Spleen (tissue), 11 donors: ENCODE measurements at regions not wholly inside any gene's neighbourhood (a gene's known extent, or its start where the extent isn't known, plus 50 kb on each side); places are given as distances from the start of the nearest gene placed in this dataset.

Experiments used
- DNase-seq: peaks from one replicate; pipeline ENCODE4 v3.0.0-alpha.2; 2020
- H3K27ac ChIP-seq, 8 donors: fragments of 200-600 bp; sonication (generic) in 7 of 8; 1 replicate in 4 of 8; 2 replicates in 4 of 8; pipeline versions ENCODE4 v1.5.0 to v1.8.0; 2016 to 2021; ENCODE audit warnings: inconsistent platforms in 4 of 8, mild to moderate bottlenecking in 4 of 8, moderate library complexity in 1 of 8
- H3K27me3 ChIP-seq, 7 donors: fragments of 200-600 bp; sonication (generic) in 6 of 7; replicated peaks in 1 of 7; 1 replicate in 4 of 7; 2 replicates in 3 of 7; pipeline versions ENCODE4 v1.5.0 to v1.8.0; 2016 to 2021; ENCODE audit warnings: inconsistent platforms in 3 of 7, mild to moderate bottlenecking in 1 of 7
- H3K36me3 ChIP-seq, 6 donors: fragments of 200-600 bp; sonication (generic) in 5 of 6; 1 replicate in 4 of 6; 2 replicates in 2 of 6; pipeline versions ENCODE4 v1.5.0 to v1.8.0; 2016 to 2021; ENCODE audit warnings: inconsistent platforms in 2 of 6
- H3K4me1 ChIP-seq, 6 donors: fragments of 200-600 bp; sonication (generic) in 5 of 6; 1 replicate in 3 of 6; 2 replicates in 3 of 6; pipeline versions ENCODE4 v1.5.0 to v1.8.0; 2016 to 2021; ENCODE audit warnings: inconsistent platforms in 3 of 6
- H3K4me3 ChIP-seq, 8 donors: fragments of 200-600 bp; sonication (generic) in 7 of 8; 1 replicate in 4 of 8; 2 replicates in 4 of 8; pipeline versions ENCODE4 v1.5.0 to v1.8.0; 2016 to 2021; ENCODE audit warnings: inconsistent platforms in 4 of 8, mild to moderate bottlenecking in 4 of 8, moderate library complexity in 2 of 8
- H3K9me3 ChIP-seq, 8 donors: fragments of 200-600 bp; sonication (generic) in 7 of 8; 1 replicate in 4 of 8; 2 replicates in 4 of 8; pipeline versions ENCODE4 v1.5.0 to v1.8.0; 2016 to 2021; ENCODE audit warnings: inconsistent platforms in 4 of 8
- POLR2A ChIP-seq, 3 donors: fragments of 450-650 bp; IDR thresholded peaks; one replicate each; pipeline ENCODE4 v1.5.1; 2017; ENCODE audit warnings: antibody characterized with exemption in 3 of 3, mild to moderate bottlenecking in 1 of 3
- POLR2AphosphoS5 ChIP-seq, 3 donors: sonication (generic); formaldehyde crosslinking; IDR thresholded peaks; one replicate each; pipeline ENCODE4 v1.5.1; 2017; ENCODE audit warnings: antibody characterized with exemption in 3 of 3
- WGBS, 5 donors: extraction: QIAGEN DNeasy Blood & Tissue Kit in 3 of 5; methylation state at CpG; one replicate each; pipeline versions ENCODE4 v1.1.5 to v1.1.7; 2013 to 2018; 5-methylcytosine and 5-hydroxymethylcytosine counted together
- intact Hi-C: fragments of 100-400 bp; cut with DNase I; formaldehyde crosslinking; loops from one replicate; pipeline ENCODE4 v1.15.0; 2023; ENCODE audit warnings: low total_unique reads
- TF ChIP-seq, protein P1 (sequence below), 11 experiments: fragments of 200-600 bp in 7 of 11; fragments of 450-650 bp in 4 of 11; sonication (generic) in 4 of 11; IDR thresholded peaks in 8 of 11; conservative IDR thresholded peaks in 3 of 11; 1 replicate in 7 of 11; 2 replicates in 4 of 11; pipeline versions ENCODE4 v1.4.0 to v1.8.0; 2016 to 2021; ENCODE audit warnings: antibody characterized with exemption in 11 of 11, inconsistent platforms in 4 of 11, mild to moderate bottlenecking in 1 of 11
- donor health status: healthy with polysubstance abuse.
- donor health status: DM: no; HTN: no; CAD: no; lungs with moderate emphysema.
- donor health status: DM: no; HTN: no; CAD: no.
- donor health status: Bipolar disorder and iron deficiency.
- donor health status: healthy.
- donor health status: DM: no; HTN: no; CAD: no.
- donor health status: DM: yes; HTN: yes; CAD: no.

DNA sequence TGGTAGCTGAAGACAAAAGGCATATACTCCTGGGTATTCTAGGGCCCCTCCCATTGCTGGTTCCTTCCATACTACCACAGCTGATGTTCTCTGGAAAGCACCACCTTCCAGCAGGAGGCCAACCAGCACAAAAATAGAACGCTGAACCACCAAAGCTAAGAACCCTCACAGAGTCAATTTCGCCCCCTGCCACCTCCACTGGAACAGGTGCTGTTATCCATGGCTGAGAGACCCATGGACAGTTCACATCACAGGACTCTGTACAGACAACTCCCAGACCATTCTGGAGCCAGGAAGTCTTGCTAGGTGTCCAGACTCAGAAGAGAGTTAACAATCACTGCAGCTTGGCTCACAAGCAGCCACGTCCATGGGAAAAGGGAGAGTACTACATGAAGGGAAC lies 1851.5 kb upstream of the NUDT12 start:
- H3K27ac ChIP-seq, result no peak overlapping the region
- H3K27me3 ChIP-seq, result no peaks in the 10 kb centered on the region
- WGBS, 5 donors, result 73 to 92% (median 78%) methylated on average over 3 of the region's 3 CpGs
- no peaks in the 10 kb centered on the region for H3K4me1 ChIP-seq
- no peak overlapping the region for H3K4me3 ChIP-seq
- no peak for DNase-seq
- no peaks in the 10 kb centered on the region for H3K36me3 ChIP-seq
- TF ChIP-seq, protein P1, sequence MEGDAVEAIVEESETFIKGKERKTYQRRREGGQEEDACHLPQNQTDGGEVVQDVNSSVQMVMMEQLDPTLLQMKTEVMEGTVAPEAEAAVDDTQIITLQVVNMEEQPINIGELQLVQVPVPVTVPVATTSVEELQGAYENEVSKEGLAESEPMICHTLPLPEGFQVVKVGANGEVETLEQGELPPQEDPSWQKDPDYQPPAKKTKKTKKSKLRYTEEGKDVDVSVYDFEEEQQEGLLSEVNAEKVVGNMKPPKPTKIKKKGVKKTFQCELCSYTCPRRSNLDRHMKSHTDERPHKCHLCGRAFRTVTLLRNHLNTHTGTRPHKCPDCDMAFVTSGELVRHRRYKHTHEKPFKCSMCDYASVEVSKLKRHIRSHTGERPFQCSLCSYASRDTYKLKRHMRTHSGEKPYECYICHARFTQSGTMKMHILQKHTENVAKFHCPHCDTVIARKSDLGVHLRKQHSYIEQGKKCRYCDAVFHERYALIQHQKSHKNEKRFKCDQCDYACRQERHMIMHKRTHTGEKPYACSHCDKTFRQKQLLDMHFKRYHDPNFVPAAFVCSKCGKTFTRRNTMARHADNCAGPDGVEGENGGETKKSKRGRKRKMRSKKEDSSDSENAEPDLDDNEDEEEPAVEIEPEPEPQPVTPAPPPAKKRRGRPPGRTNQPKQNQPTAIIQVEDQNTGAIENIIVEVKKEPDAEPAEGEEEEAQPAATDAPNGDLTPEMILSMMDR (IDR thresholded peaks at IDR 0.05 in 8 of 11, conservative IDR thresholded peaks at IDR 0.05 in 3 of 11), result no peak
- TF ChIP-seq POLR2A (IDR thresholded peaks at IDR 0.05), result no peak
- TF ChIP-seq POLR2AphosphoS5 (IDR thresholded peaks at IDR 0.05), result no peak
- intact Hi-C loops, result no loop called here
- peaks cover 0 to 58% (median 31%) of the 10 kb centered on the region in 8 donors for H3K9me3 ChIP-seq

DNA sequence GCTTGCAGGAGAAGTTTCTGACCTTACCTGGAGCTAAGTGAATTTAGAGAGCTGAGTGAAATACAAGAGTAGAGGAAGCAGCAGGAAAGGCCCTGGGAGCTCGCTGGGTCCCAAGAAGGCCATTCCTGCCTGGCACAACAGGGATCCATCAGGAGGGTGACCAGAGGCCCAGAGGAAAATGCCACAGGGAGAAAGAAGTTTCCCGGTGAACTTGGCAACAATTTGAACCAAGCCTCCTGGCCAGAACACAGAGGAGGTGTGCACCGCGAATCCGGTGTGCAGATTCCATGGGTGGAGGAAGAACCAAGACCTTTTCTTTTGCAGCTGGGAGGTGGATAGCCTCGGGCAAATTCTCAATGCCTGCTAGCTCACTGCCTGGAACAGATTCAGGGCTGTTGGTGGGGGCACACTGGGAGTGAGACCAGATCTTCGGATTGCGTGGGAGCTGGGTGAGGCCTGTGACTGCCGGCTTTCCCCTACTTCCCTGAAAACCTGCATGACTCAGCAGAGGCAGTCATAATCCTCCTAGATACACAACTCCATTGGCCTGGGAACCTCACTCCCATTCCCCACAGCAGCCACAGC lies 1850.9 kb upstream of the NUDT12 start:
- 82 to 94% (median 88%) methylated on average over 9 of the region's 9 CpGs for WGBS, 5 donors
- no peak overlapping the region for H3K4me3 ChIP-seq
- intact Hi-C loops, result no loop called here
- no peak overlapping the region for H3K27ac ChIP-seq
- H3K9me3 ChIP-seq, result peaks cover 0 to 53% (median 26%) of the 10 kb centered on the region in 8 donors
- no peaks in the 10 kb centered on the region for H3K27me3 ChIP-seq
- H3K36me3 ChIP-seq, result no peaks in the 10 kb centered on the region
- no peaks in the 10 kb centered on the region for H3K4me1 ChIP-seq
- TF ChIP-seq POLR2A (IDR thresholded peaks at IDR 0.05) (no peak), POLR2AphosphoS5 (IDR thresholded peaks at IDR 0.05) (no peak)
- TF ChIP-seq, protein P1 (IDR thresholded peaks at IDR 0.05 in 8 of 11, conservative IDR thresholded peaks at IDR 0.05 in 3 of 11), result no peak
- DNase-seq, result no peak

DNA sequence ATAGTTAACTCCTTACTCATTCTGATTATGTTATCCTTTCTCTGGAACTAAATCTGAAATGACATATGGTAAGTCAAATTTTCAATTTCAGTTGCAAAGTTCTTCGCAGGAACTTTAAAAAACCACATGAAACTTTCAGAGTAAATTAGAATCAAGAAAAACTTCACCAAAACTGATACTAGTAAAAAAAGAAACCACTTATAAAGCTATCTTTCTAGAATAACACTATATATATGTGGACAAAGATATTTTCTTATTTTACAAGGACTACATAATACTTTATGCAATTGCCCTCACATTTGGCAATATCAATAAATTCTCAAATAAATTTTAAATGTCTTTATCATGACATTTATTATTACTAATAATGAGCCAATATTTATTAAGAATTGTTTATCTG lies 1847.1 kb upstream of the NUDT12 start:
- WGBS, 5 donors, result 82 to 91% (median 84%) methylated on average over 1 of the region's 1 CpG
- Histone ChIP-seq H3K9me3 (peaks cover 0 to 16% (median 3%) of the 10 kb centered on the region in 8 donors), H3K4me1 (no peaks in the 10 kb centered on the region), H3K36me3 (no peaks in the 10 kb centered on the region), H3K27me3 (no peaks in the 10 kb centered on the region), H3K27ac (no peak overlapping the region), H3K4me3 (no peak overlapping the region)
- no peak for TF ChIP-seq POLR2AphosphoS5 (IDR thresholded peaks at IDR 0.05)
- no peak for TF ChIP-seq POLR2A (IDR thresholded peaks at IDR 0.05)
- TF ChIP-seq, protein P1 (IDR thresholded peaks at IDR 0.05 in 8 of 11, conservative IDR thresholded peaks at IDR 0.05 in 3 of 11), result no peak
- intact Hi-C loops, result no loop called here
- no peak for DNase-seq

DNA sequence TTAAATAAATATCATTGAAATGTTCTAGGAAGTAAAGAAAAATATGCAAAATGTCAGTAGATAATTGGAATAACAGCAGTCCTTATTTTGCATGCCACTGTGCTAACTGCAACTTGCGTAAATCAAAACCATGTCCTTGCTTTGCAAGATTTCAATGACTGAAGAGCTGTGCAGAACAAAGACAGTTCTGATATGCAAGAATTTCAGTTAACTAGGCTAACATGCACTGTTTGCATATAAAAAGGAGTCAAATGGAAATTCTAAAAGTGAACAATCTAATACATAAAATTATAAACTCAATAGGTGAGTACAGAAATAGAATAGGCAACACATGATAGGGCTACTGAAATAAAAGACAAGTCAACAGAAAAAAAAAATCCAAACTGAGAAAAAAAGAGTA lies 1844.6 kb upstream of the NUDT12 start:
- Histone ChIP-seq H3K27ac (no peak overlapping the region), H3K9me3 (no peaks in the 10 kb centered on the region), H3K4me1 (no peaks in the 10 kb centered on the region), H3K4me3 (no peak overlapping the region), H3K27me3 (no peaks in the 10 kb centered on the region), H3K36me3 (no peaks in the 10 kb centered on the region)
- intact Hi-C loops, result no loop called here
- WGBS, 5 donors, result 86 to 96% (median 92%) methylated on average over 1 of the region's 1 CpG
- DNase-seq, result no peak
- no peak for TF ChIP-seq POLR2A (IDR thresholded peaks at IDR 0.05)
- TF ChIP-seq, protein P1 (IDR thresholded peaks at IDR 0.05 in 8 of 11, conservative IDR thresholded peaks at IDR 0.05 in 3 of 11), result no peak
- no peak for TF ChIP-seq POLR2AphosphoS5 (IDR thresholded peaks at IDR 0.05)
